ENCODE measurements at regions not wholly inside any gene's neighbourhood (a gene's known extent, or its start where the extent isn't known, plus 50 kb on each side); places are given as distances from the start of the nearest gene placed in this dataset.

DNA sequence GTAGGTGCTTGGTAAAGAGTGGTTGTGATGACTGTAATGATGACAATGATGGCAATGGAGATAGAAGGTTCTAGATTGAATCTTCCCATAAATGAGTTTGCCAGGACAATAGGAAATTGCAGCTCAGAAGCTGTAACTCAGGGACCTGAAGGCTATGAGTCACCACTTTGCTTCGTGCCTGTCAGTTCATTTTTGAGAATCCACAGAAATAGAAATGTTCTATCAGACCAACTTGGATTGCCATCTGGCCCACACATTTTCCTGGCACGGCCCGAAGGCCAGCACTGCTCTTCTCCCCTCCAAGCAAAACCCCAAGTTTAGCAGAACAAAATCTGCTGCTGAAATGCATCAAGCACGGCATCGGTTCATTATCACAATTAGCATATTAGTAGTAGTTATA is 1127.0 kb downstream of the BCL11B start:
- no peaks in the 10 kb centered on the region for H3K27me3 ChIP-seq (ENCODE audit: control insufficient read depth, insufficient read depth, low read length, poor library complexity, severe bottlenecking)
- H3K4me1 ChIP-seq (ENCODE audit: control insufficient read depth, insufficient read depth, low read length): no peaks in the 10 kb centered on the region
- H3K27ac ChIP-seq (ENCODE audit: low read depth, low read length): no peak overlapping the region
- TF ChIP-seq, protein P1, sequence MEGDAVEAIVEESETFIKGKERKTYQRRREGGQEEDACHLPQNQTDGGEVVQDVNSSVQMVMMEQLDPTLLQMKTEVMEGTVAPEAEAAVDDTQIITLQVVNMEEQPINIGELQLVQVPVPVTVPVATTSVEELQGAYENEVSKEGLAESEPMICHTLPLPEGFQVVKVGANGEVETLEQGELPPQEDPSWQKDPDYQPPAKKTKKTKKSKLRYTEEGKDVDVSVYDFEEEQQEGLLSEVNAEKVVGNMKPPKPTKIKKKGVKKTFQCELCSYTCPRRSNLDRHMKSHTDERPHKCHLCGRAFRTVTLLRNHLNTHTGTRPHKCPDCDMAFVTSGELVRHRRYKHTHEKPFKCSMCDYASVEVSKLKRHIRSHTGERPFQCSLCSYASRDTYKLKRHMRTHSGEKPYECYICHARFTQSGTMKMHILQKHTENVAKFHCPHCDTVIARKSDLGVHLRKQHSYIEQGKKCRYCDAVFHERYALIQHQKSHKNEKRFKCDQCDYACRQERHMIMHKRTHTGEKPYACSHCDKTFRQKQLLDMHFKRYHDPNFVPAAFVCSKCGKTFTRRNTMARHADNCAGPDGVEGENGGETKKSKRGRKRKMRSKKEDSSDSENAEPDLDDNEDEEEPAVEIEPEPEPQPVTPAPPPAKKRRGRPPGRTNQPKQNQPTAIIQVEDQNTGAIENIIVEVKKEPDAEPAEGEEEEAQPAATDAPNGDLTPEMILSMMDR (conservative IDR thresholded peaks at IDR 0.05): no peak
- no peak overlapping the region for H3K4me3 Mint-ChIP-seq
- no peaks in the 10 kb centered on the region for H3K36me3 Mint-ChIP-seq (ENCODE audit: low read depth)
- no peak overlapping the region for H3K27ac Mint-ChIP-seq
- H3K27me3 Mint-ChIP-seq (ENCODE audit: insufficient read depth): no peaks in the 10 kb centered on the region
- DNase-seq: no peak
- no peaks in the 10 kb centered on the region for H3K9me3 Mint-ChIP-seq
- no peak overlapping the region for H3K9ac ChIP-seq (ENCODE audit: extremely low read depth, low read length, poor library complexity, severe bottlenecking)
- H3K4me3 ChIP-seq (ENCODE audit: low read length): no peak overlapping the region
- H3K4me1 Mint-ChIP-seq: no peaks in the 10 kb centered on the region
- WGBS, 2 experiments (ENCODE audit: insufficient coverage in 1 of 2, insufficient read length in 1 of 2): 93 to 100% methylated on average over 1 to 3 of the region's 5 CpGs
- H3K9me3 ChIP-seq (ENCODE audit: control insufficient read depth, low read length): no peaks in the 10 kb centered on the region
- H3K36me3 ChIP-seq (ENCODE audit: control insufficient read depth, insufficient read depth, low read length): no peaks in the 10 kb centered on the region

DNA sequence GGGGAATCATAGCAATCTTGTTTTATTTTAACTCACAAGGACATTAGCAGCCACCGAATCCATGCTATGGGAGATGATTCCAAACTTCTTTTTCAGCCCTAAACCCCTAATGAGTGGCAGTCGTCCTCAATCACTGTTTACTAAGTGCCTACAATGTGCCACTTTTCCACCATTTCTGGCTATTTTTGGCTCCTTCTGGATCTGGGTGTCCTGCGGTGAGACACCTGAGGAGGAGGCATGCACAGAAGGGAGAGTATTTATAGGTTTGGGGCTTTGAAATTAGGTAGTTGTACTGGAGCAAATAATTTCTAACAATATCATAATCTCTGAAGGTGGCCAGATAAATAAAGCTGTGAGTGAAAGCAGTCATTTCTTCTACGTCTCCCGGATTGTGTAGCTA is 1125.6 kb downstream of the BCL11B start:
- no peaks in the 10 kb centered on the region for H3K27me3 Mint-ChIP-seq (ENCODE audit: insufficient read depth)
- Histone ChIP-seq H3K4me1 (ENCODE audit: control insufficient read depth, insufficient read depth, low read length) (no peaks in the 10 kb centered on the region), H3K27ac (ENCODE audit: low read depth, low read length) (no peak overlapping the region), H3K4me3 (ENCODE audit: low read length) (no peak overlapping the region), H3K9ac (ENCODE audit: extremely low read depth, low read length, poor library complexity, severe bottlenecking) (no peak overlapping the region), H3K36me3 (ENCODE audit: control insufficient read depth, insufficient read depth, low read length) (no peaks in the 10 kb centered on the region), H3K9me3 (ENCODE audit: control insufficient read depth, low read length) (no peaks in the 10 kb centered on the region), H3K27me3 (ENCODE audit: control insufficient read depth, insufficient read depth, low read length, poor library complexity, severe bottlenecking) (no peaks in the 10 kb centered on the region)
- H3K4me3 Mint-ChIP-seq: no peak overlapping the region
- no peak overlapping the region for H3K27ac Mint-ChIP-seq
- DNase-seq: no peak
- no peaks in the 10 kb centered on the region for H3K36me3 Mint-ChIP-seq (ENCODE audit: low read depth)
- no peaks in the 10 kb centered on the region for H3K9me3 Mint-ChIP-seq
- WGBS, 2 experiments (ENCODE audit: insufficient coverage in 1 of 2, insufficient read length in 1 of 2): 90 to 97% methylated on average over 4 to 5 of the region's 5 CpGs
- no peaks in the 10 kb centered on the region for H3K4me1 Mint-ChIP-seq
- TF ChIP-seq, protein P1 (conservative IDR thresholded peaks at IDR 0.05): no peak

DNA sequence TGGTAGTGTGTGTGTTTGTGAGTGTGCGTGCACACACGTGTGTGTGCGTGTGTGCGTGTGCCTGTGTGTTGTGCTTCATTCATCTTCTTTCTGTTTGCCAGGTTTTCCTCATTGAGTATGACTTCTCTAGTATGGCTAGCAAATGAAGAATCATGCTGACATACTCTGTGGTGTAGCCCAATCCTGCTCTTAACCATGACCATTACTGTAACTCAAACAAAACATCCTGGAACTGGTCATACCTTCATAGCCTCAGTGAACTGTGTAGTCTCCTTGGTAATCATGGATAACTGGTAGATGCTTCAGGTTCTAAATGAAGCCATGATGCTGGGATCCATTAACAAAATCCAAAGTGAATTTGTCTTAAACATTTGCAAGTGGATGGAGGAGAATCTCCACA is 1117.7 kb downstream of the BCL11B start:
- Mint-ChIP-seq H3K36me3 (ENCODE audit: low read depth) (no peaks in the 10 kb centered on the region), H3K4me3 (no peak overlapping the region), H3K9me3 (no peaks in the 10 kb centered on the region), H3K27me3 (ENCODE audit: insufficient read depth) (no peaks in the 10 kb centered on the region), H3K4me1 (peaks cover 20% of the 10 kb centered on the region), H3K27ac (no peak overlapping the region)
- DNase-seq: no peak
- 80 to 96% methylated on average over 2 to 4 of the region's 4 CpGs for WGBS, 2 experiments (ENCODE audit: insufficient coverage in 1 of 2, insufficient read length in 1 of 2)
- no peak overlapping the region for H3K4me3 ChIP-seq (ENCODE audit: low read length)
- H3K27me3 ChIP-seq (ENCODE audit: control insufficient read depth, insufficient read depth, low read length, poor library complexity, severe bottlenecking): no peaks in the 10 kb centered on the region
- TF ChIP-seq, protein P1 (conservative IDR thresholded peaks at IDR 0.05): no peak
- H3K9me3 ChIP-seq (ENCODE audit: control insufficient read depth, low read length): no peaks in the 10 kb centered on the region
- no peak overlapping the region for H3K27ac ChIP-seq (ENCODE audit: low read depth, low read length)
- no peaks in the 10 kb centered on the region for H3K36me3 ChIP-seq (ENCODE audit: control insufficient read depth, insufficient read depth, low read length)
- no peak overlapping the region for H3K9ac ChIP-seq (ENCODE audit: extremely low read depth, low read length, poor library complexity, severe bottlenecking)
- peaks cover 6% of the 10 kb centered on the region for H3K4me1 ChIP-seq (ENCODE audit: control insufficient read depth, insufficient read depth, low read length)

Data from endodermal cell (in vitro differentiated cells).